NCI-H2196 (cell line): ENCODE measurements at regions not wholly inside any gene's neighbourhood (a gene's known extent, or its start where the extent isn't known, plus 50 kb on each side); places are given as distances from the start of the nearest gene placed in this dataset.

Experiments used
- DNase-seq: peaks from one replicate; lab custom pipeline; 2025; ENCODE audit not compliant: unreplicated experiment; lab: John Stamatoyannopoulos, UW

- no peak for DNase-seq
Measured at GRCh38 chr1:103256490-103256889, 148.2 kb upstream of the COL11A1 start.

GRCh38 chr1:103254691-103255090 is 146.4 kb upstream of the COL11A1 start:
- DNase-seq = no peak

DNA sequence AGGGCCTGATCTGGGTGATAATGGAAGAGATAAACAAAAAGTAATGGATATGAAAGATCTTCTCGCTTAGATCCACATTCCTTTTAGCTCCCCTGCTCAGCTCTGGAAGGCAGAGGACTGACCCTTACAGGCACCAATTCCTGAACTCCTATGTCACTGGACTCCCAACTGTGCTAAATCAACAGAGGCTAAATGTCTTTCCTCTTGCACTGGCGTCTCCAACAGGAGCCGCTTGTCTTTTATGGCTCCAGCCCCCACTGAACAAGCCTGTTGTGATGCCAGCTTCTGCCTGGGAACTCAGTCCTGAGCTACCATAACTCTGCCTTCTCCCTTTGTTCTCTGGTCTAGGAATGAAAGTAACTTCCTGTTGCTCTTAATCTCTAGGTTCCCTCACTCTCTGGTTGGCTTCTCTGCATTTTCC is 142.1 kb upstream of the COL11A1 start:
- no peak for DNase-seq

DNA sequence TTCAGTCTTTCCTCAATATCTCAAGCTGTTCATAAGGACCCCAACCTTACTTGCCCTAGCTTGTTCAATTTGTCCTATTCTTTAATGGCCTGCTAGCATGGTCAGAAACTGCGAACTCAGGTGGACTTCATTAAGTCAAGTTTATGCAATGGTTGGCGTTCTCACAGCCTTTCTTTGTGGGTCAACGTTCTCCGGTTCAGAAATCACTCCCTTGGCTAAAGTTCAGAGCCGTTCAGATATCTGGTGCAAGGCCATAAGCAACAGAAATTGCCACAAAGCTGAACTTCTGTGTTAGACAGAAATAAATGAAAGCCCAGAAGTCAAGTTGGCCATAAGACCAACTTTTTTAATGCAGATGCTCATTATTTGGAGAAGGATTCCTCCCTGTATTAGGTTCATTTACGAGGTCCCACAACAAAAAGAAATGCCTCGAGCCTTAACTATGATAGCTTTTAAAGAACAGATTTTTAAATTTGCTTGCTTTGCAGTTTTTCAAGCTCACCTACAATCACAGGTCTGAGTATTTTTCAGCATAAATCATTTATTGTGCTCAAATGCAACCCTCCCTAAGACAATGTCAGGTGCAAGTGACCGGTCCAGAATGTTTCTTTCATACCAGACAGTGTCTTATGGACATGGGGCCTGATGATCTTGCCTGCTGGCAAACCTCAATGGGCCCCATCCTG is 140.2 kb upstream of the COL11A1 start:
- DNase-seq = no peak

DNA sequence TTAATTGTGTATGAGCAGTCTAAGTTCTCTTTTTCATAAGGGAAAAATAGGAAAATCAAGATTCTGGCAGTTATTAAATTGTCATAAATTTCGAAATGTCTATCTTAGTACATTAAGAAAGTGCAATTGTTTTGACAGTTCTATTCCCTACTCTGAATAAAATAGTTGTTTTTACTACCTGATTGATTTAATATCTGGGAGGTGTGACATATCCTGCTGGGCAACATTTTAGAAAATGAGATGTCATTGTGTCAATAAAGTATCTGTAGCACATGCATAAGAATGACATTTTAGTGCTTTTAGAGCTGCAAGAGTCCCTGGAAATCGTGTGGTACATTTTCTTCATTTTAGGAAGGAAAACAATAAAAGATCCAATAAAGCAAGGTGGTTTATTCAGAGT is 139.2 kb upstream of the COL11A1 start:
- no peak for DNase-seq

- no peak for DNase-seq
Measured at GRCh38 chr1:103243481-103243880, 135.2 kb upstream of the COL11A1 start.

DNA sequence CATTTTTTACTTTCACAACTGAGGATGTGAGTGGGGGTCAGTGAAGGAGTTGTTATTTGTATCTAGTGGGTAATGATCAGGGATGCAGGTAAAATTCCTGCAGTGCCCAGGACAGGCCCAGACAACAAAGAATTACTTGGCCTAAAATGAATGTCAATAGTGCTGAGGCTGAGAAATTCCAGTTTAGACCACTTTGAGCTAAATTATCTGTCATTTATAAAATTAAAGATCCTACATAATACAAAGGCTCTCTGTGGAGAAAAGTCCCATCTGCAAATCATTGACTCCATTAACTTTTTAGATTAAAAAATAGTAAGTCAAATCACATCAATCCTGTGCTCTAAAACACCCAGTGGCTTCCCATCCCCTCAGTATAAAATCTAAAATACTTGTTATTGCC is 130.7 kb upstream of the COL11A1 start:
- DNase-seq = no peak

DNA sequence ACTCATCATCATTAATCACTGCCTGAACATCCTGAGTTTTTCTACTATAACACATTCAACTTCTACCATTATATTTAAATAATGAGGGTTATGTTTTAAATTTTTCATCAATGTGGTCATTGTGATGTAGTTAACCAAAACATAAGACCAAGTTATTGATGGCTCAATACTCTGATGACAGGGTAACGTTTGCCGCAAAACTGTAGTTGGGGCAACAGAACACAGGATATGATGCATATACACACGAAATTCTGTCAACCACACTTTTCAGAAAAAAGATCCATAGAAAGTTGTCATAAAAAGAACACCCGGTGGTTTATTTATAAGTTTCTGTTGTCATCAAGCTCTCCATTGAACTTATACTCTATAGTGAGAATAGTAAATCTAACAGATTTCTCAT is 121.7 kb upstream of the COL11A1 start:
- no peak for DNase-seq

- DNase-seq = no peak
Measured at GRCh38 chr1:103220631-103221041, 112.3 kb upstream of the COL11A1 start.

GRCh38 chr1:103218821-103219220 is 110.5 kb upstream of the COL11A1 start:
- no peak for DNase-seq

GRCh38 chr1:103218369-103218768 is 110.0 kb upstream of the COL11A1 start:
- DNase-seq = no peak

- DNase-seq = no peak
Measured at GRCh38 chr1:103211073-103211472, 102.8 kb upstream of the COL11A1 start.

- no peak for DNase-seq
Measured at GRCh38 chr1:103208844-103209243, 100.5 kb upstream of the COL11A1 start.

DNA sequence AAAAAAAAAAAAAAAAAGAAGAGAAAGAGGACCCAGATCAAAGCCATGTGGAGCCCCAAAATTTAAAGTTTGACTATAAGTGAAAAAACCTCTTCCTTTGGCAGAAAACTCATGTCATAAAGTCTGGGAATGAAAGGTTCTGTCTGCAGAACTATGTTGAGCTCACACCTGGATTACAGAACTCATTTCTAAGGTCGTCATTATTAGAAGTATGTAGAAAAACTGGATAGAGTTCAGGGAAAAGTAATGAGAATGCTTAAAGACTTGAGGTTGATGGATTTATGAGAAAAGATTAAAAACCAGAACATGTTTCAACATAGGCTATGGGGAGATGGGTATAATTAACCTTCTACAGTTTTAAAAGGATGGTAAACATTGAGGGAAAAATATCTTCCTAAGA is 90.7 kb upstream of the COL11A1 start:
- DNase-seq = no peak

DNA sequence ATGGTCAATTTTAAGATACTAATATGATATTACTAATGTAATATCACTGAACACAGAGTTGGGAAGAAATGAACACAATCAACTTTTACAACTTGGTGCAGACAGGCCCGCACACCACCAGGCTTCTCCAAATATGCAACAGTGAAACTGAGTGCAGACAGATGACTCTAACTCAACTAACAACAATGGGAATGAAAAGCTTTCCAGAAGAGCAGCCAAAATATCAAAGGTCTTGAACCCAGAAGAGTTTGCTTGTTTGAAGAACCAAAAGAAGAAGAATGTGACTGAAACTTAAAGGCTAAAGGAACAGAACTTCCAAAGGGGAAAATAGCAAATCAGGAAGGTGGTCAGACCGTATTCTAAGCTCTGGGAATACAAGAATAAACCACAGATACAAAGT is 89.8 kb upstream of the COL11A1 start:
- no peak for DNase-seq

GRCh38 chr1:103197216-103197615 is 88.9 kb upstream of the COL11A1 start:
- no peak for DNase-seq

- DNase-seq = no peak
Measured at GRCh38 chr1:103194984-103195383, 86.7 kb upstream of the COL11A1 start.

- DNase-seq = no peak
Measured at GRCh38 chr1:103194060-103194459, 85.7 kb upstream of the COL11A1 start.

GRCh38 chr1:103191327-103191726 is 83.0 kb upstream of the COL11A1 start:
- DNase-seq = no peak

GRCh38 chr1:103190766-103191165 is 82.4 kb upstream of the COL11A1 start:
- DNase-seq = no peak

GRCh38 chr1:103187673-103188072 is 79.4 kb upstream of the COL11A1 start:
- no peak for DNase-seq

DNA sequence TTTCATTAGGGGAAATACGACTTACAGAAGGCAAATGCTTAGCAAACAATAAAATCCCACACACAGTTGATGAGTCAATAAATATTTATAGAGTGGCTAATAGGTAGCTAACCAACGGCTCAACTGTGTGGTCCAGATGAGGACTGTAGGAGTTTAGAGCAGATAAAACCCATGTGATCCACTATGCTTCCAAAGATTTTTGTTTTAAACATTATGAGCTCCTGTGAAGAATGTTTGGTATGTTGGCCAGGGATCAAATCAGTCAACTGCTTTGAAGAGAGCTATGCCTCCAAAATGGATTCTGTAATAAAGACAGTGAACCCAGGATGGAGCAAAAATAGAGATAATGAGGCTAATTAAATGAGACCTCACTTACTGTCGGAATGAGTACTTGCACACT is 72.3 kb upstream of the COL11A1 start:
- no peak for DNase-seq

- DNase-seq = no peak
Measured at GRCh38 chr1:103177108-103177775, 68.9 kb upstream of the COL11A1 start.
